MCF 10A (cell line): ENCODE measurements at regions not wholly inside any gene's neighbourhood (a gene's known extent, or its start where the extent isn't known, plus 50 kb on each side); places are given as distances from the start of the nearest gene placed in this dataset.

Experiments
- BruUV-seq: library from RNA; stranded (reverse); fragments of 400-500 nt; replicated peaks from 2 replicates; lab custom pipeline; 2021; lab: Mats Ljungman, UMichigan
- CTCF ChIA-PET: fragments of 300-600 bp; sonication (Branson Sonifier 250); formaldehyde crosslinking; extraction: SDS; loops from one replicate; lab custom pipeline; 2021; ENCODE audit warnings: antibody characterized with exemption, inconsistent platforms; lab: Yijun Ruan, JAX
- POLR2A ChIA-PET: fragments of 300-600, 350-650 bp; sonication (Branson Sonifier 250); formaldehyde crosslinking; extraction: SDS; loops from one replicate; lab custom pipeline; 2020; ENCODE audit warnings: antibody characterized with exemption, inconsistent platforms; lab: Yijun Ruan, JAX
- DNase-seq: peaks from one replicate; pipeline ENCODE4 v3.0.0-alpha.2; 2018; ENCODE audit not compliant: unreplicated experiment
- H3K27ac Mint-ChIP-seq: one replicate; pipeline ENCODE4 v1.8.0; 2022; ENCODE audit warnings: mild to moderate bottlenecking, low read depth, mixed read lengths; ENCODE audit not compliant: unreplicated experiment
- H3K27me3 Mint-ChIP-seq: one replicate; pipeline ENCODE4 v1.8.0; 2022; ENCODE audit warnings: mixed read lengths; ENCODE audit not compliant: insufficient read depth, unreplicated experiment
- H3K36me3 Mint-ChIP-seq: one replicate; pipeline ENCODE4 v1.8.0; 2022; ENCODE audit warnings: mild to moderate bottlenecking, moderate library complexity, mixed read lengths; ENCODE audit not compliant: insufficient read depth, unreplicated experiment
- H3K4me1 Mint-ChIP-seq: one replicate; pipeline ENCODE4 v1.8.0; 2022; ENCODE audit warnings: mixed read lengths; ENCODE audit not compliant: insufficient read depth, unreplicated experiment
- H3K4me3 Mint-ChIP-seq: one replicate; pipeline ENCODE4 v1.8.0; 2022; ENCODE audit warnings: mild to moderate bottlenecking, moderate library complexity, mixed read lengths; ENCODE audit not compliant: unreplicated experiment
- H3K9me3 Mint-ChIP-seq: one replicate; pipeline ENCODE4 v1.8.0; 2022; ENCODE audit warnings: mixed read lengths; ENCODE audit not compliant: unreplicated experiment
- intact Hi-C: fragments of 100-400 bp; cut with micrococcal nuclease; formaldehyde crosslinking; loops from 2 replicates; pipeline ENCODE4 v1.14.1; 2022
- TF ChIP-seq, protein P1 (sequence below): fragments of 200-600 bp; IDR thresholded peaks from one replicate; pipeline ENCODE4 v1.8.0; 2022; ENCODE audit warnings: antibody characterized with exemption, mild to moderate bottlenecking; ENCODE audit not compliant: unreplicated experiment

DNA sequence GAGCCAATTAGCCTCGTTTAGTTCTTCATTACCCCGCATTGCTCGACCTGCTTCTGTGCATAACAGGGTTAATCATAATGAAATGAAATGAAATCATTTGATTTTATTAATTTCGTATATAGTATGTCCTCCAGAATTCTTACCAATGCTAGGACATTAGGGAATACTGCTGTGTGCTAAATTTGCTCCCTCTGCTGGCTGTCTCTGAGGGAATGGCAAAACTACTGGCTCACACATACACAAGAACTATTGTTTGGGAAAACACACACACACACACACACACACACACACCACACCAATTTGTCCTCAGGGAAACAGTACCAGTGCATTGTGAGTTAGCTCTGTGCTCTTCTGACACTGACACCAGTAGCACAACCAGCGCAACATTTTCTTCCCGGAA is 273.3 kb upstream of the TCF4 start:
- ChIA-PET CTCF (interaction anchor here (0.6 to 2.1 kb wide), 26 partner anchors 8 to 614 kb away, joined by 3 to 14 read pairs (median 4); no protein-coding TSS in a partner anchor), POLR2A (interaction anchor here (0.6 kb wide), 2 partner anchors 263 to 281 kb away, joined by 3 read pairs; no protein-coding TSS in a partner anchor)
- intact Hi-C loops = loop anchor here (1.0 to 5.0 kb wide), 6 partner anchors 219 to 715 kb away; partner anchors contain the start of gene TCF4
- DNase-seq = peak; percentile 55
- H3K27ac Mint-ChIP-seq = no peak overlapping the region
- no peaks in the 10 kb centered on the region for H3K9me3 Mint-ChIP-seq
- BruUV-seq = no TSS peak
- H3K4me1 Mint-ChIP-seq = peaks cover 23% of the 10 kb centered on the region
- TF ChIP-seq, protein P1, sequence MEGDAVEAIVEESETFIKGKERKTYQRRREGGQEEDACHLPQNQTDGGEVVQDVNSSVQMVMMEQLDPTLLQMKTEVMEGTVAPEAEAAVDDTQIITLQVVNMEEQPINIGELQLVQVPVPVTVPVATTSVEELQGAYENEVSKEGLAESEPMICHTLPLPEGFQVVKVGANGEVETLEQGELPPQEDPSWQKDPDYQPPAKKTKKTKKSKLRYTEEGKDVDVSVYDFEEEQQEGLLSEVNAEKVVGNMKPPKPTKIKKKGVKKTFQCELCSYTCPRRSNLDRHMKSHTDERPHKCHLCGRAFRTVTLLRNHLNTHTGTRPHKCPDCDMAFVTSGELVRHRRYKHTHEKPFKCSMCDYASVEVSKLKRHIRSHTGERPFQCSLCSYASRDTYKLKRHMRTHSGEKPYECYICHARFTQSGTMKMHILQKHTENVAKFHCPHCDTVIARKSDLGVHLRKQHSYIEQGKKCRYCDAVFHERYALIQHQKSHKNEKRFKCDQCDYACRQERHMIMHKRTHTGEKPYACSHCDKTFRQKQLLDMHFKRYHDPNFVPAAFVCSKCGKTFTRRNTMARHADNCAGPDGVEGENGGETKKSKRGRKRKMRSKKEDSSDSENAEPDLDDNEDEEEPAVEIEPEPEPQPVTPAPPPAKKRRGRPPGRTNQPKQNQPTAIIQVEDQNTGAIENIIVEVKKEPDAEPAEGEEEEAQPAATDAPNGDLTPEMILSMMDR = peak; percentile 37
- H3K27me3 Mint-ChIP-seq = no peaks in the 10 kb centered on the region
- H3K4me3 Mint-ChIP-seq = no peak overlapping the region
- H3K36me3 Mint-ChIP-seq = no peaks in the 10 kb centered on the region

DNA sequence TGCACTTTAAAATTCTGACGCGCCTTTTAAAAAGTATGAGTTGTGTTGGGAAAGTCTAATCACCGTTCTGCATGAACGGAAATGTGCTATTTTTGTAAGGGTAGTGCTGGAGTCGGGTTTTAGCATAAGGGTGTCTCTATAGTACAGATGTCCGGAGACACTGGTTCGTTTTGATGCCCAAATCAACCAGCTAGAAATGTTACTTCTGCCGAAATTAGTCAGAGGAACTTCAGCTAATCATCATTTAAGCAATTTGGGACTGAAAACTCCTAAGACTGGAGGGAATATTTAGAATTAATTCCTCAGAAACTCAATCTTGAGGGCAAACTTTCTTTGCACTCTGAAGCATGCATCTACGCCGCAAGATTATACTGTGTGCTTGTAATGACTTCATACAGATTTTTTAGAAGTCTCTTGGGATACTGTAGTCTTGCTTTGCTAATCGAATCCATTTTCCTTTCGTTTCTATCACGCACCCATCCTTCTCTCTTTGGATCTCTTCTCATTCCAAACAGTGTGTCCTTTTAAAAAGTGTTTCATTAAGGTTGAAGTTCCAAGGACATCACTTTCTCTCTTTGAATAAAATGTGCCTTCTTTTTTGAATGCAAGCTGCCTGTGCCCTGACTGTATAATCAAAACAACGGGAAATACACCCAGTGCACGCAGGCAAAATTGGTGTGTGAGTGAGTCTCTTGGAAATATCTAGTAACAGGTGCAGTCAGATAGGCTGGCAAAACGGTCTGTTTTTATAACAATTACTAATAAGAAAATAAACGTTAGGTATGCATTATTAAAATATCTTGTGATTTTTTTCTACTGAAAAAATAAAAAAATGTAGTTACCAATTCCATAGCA is 270.9 kb upstream of the TCF4 start:
- ChIA-PET POLR2A (no interaction called here), CTCF (interaction anchor here (0.6 to 1.6 kb wide), 6 partner anchors 9 to 1801 kb away, joined by 3 to 5 read pairs (median 4); no protein-coding TSS in a partner anchor)
- H3K27me3 Mint-ChIP-seq = no peaks in the 10 kb centered on the region
- H3K27ac Mint-ChIP-seq = no peak overlapping the region
- intact Hi-C loops = no loop called here
- H3K36me3 Mint-ChIP-seq = no peaks in the 10 kb centered on the region
- peaks cover 39% of the 10 kb centered on the region for H3K4me1 Mint-ChIP-seq
- TF ChIP-seq, protein P1 = no peak
- no peak overlapping the region for H3K4me3 Mint-ChIP-seq
- H3K9me3 Mint-ChIP-seq = no peaks in the 10 kb centered on the region
- BruUV-seq = no TSS peak
- DNase-seq = no peak

DNA sequence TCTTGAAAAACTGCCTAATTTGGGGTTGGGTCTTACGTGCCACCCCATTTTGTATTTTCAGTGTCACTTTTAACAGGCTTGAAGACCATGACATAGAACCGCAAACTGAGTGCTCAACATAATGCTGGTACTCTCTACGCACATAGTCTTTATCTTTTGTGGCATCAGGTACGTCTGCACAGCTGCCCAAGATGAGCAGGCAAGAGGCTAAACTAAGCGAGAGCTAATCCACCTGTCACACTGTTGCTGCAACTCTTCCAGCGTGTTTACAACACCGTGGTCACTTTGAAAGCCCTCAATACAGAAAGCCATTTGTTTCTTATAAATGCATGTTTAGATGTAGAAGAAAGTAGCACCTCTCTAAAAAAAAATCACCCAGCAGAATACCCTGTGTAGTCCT is 270.0 kb upstream of the TCF4 start:
- intact Hi-C loops = no loop called here
- H3K9me3 Mint-ChIP-seq = no peaks in the 10 kb centered on the region
- POLR2A ChIA-PET = no interaction called here
- TF ChIP-seq, protein P1 = no peak
- H3K4me1 Mint-ChIP-seq = peaks cover 35% of the 10 kb centered on the region
- no peak for DNase-seq
- no peak overlapping the region for H3K4me3 Mint-ChIP-seq
- CTCF ChIA-PET = interaction anchor here (1.0 to 1.6 kb wide), 2 partner anchors 442 to 624 kb away, joined by 3 to 4 read pairs; no protein-coding TSS in a partner anchor
- H3K27me3 Mint-ChIP-seq = no peaks in the 10 kb centered on the region
- H3K36me3 Mint-ChIP-seq = no peaks in the 10 kb centered on the region
- no TSS peak for BruUV-seq
- H3K27ac Mint-ChIP-seq = no peak overlapping the region

DNA sequence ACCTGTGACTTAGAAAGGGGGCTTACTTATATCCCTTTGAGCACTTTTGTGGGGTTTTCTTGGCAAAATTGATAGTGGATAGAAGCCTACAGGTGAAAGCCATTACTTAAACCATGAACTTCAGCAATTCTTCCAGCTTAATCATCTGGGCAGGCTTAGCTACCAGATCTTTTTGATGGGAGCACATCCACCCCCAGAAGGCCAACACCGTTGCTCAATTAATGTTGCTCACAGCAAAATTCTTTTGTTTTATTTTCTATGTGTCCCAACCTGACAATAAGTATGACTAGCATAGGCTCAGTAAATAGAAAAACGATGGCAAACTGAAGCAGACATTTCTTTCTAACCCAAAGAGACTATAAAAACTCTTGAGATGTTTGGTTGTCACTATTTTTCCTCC is 269.4 kb upstream of the TCF4 start:
- Mint-ChIP-seq H3K9me3 (no peaks in the 10 kb centered on the region), H3K4me3 (no peak overlapping the region), H3K27ac (peak overlapping the region; percentile 64), H3K36me3 (no peaks in the 10 kb centered on the region), H3K27me3 (no peaks in the 10 kb centered on the region), H3K4me1 (peaks cover 35% of the 10 kb centered on the region)
- TF ChIP-seq, protein P1 = no peak
- intact Hi-C loops = no loop called here
- ChIA-PET CTCF (interaction anchor here (1.6 kb wide), 1 partner anchor 623 kb away, joined by 4 read pairs; no protein-coding TSS in a partner anchor), POLR2A (no interaction called here)
- DNase-seq = peak; percentile 49
- no TSS peak for BruUV-seq
